ENCODE measurements at regions not wholly inside any gene's neighbourhood (a gene's known extent, or its start where the extent isn't known, plus 50 kb on each side); places are given as distances from the start of the nearest gene placed in this dataset.

- no peak for DNase-seq
These were observed 188.6 kb upstream of the SH3BP4 start for GRCh38 chr2:234763002-234763873.

- no peak for DNase-seq
These were observed 189.9 kb upstream of the SH3BP4 start for GRCh38 chr2:234761910-234762309.

GRCh38 chr2:234754126-234754525, 197.7 kb upstream of the SH3BP4 start:
- no peak for DNase-seq

- DNase-seq = no peak
These were observed 198.1 kb upstream of the SH3BP4 start for GRCh38 chr2:234753701-234754100.

- DNase-seq = no peak
These were observed 198.9 kb upstream of the SH3BP4 start for GRCh38 chr2:234752966-234753365.

- DNase-seq = no peak
These were observed 200.4 kb upstream of the SH3BP4 start for GRCh38 chr2:234751275-234751973.

GRCh38 chr2:234747833-234748559, 203.8 kb upstream of the SH3BP4 start:
- DNase-seq = no peak

- no peak for DNase-seq
These were observed 204.8 kb upstream of the SH3BP4 start for GRCh38 chr2:234747032-234747431.

GRCh38 chr2:234745347-234745746, 206.5 kb upstream of the SH3BP4 start:
- DNase-seq = no peak

- no peak for DNase-seq
These were observed 209.8 kb upstream of the SH3BP4 start for GRCh38 chr2:234741976-234742375.

GRCh38 chr2:234739061-234739460, 212.8 kb upstream of the SH3BP4 start:
- no peak for DNase-seq

GRCh38 chr2:234735829-234736228, 216.0 kb upstream of the SH3BP4 start:
- no peak for DNase-seq

GRCh38 chr2:234733795-234734600, 217.8 kb upstream of the SH3BP4 start:
- no peak for DNase-seq

GRCh38 chr2:234733093-234733489, 218.7 kb upstream of the SH3BP4 start:
- no peak for DNase-seq

GRCh38 chr2:234732404-234733092, 219.3 kb upstream of the SH3BP4 start:
- no peak for DNase-seq

GRCh38 chr2:234731236-234731635, 220.6 kb upstream of the SH3BP4 start:
- no peak for DNase-seq

- no peak for DNase-seq
These were observed 221.7 kb upstream of the SH3BP4 start for GRCh38 chr2:234730066-234730640.

GRCh38 chr2:234725528-234726264, 226.1 kb upstream of the SH3BP4 start:
- DNase-seq = no peak

GRCh38 chr2:234724850-234725249, 227.0 kb upstream of the SH3BP4 start:
- DNase-seq = no peak

- DNase-seq = no peak
These were observed 226.5 kb upstream of the ARL4C start for GRCh38 chr2:234723400-234723799.

GRCh38 chr2:234722176-234722575, 225.3 kb upstream of the ARL4C start:
- DNase-seq = no peak

Data from activated CD4-positive, alpha-beta T cell treated with anti-CD3 and anti-CD28 coated beads for 4 hours (primary cell).